ENCODE measurements at regions not wholly inside any gene's neighbourhood (a gene's known extent, or its start where the extent isn't known, plus 50 kb on each side); places are given as distances from the start of the nearest gene placed in this dataset.

DNA sequence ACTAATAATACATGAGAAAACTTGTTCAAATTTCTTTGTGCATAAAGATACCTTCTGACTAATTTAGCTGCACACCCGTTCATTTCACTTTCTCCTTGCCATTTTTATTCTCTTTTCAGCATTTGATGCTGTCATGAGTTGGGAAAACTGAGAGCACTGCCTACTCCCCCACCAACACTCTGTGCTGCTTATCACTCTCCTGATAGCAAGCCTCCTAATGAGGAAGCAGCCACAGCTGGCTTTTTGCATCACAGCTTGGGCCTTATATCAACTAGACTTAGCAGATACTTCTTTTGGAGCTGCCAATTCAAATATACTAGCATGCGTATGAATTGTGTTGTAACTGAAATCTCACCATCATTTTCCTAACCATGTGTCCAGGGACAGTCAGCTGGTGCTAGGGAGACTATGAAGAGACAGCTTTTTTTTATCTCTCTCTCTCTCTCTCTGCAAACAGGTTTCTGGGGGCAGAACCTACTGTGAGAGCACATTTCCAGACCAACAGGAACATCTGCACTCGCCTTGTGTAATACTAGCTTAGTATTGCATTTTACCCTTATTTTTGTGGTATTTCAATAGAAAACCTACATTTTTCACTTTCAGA is 699.0 kb downstream of the KHDRBS2 start:
- Histone ChIP-seq H3K27ac (no peak overlapping the region), H3K9me3 (no peaks in the 10 kb centered on the region), H3K27me3 (no peaks in the 10 kb centered on the region), H3K4me1 (no peaks in the 10 kb centered on the region), H3K36me3 (ENCODE audit: low read depth, missing control alignments) (no peaks in the 10 kb centered on the region), H3K4me3 (no peak overlapping the region)
- peak; percentile 72 for DNase-seq
- TF ChIP-seq, protein P1, sequence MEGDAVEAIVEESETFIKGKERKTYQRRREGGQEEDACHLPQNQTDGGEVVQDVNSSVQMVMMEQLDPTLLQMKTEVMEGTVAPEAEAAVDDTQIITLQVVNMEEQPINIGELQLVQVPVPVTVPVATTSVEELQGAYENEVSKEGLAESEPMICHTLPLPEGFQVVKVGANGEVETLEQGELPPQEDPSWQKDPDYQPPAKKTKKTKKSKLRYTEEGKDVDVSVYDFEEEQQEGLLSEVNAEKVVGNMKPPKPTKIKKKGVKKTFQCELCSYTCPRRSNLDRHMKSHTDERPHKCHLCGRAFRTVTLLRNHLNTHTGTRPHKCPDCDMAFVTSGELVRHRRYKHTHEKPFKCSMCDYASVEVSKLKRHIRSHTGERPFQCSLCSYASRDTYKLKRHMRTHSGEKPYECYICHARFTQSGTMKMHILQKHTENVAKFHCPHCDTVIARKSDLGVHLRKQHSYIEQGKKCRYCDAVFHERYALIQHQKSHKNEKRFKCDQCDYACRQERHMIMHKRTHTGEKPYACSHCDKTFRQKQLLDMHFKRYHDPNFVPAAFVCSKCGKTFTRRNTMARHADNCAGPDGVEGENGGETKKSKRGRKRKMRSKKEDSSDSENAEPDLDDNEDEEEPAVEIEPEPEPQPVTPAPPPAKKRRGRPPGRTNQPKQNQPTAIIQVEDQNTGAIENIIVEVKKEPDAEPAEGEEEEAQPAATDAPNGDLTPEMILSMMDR (IDR thresholded peaks at IDR 0.05), result no peak
- TF ChIP-seq POLR2A (IDR thresholded peaks at IDR 0.05), result no peak
- intact Hi-C loops (cut with DNase I; ENCODE audit: low total_unique reads), result no loop called here
- WGBS, 2 donors, result 29 to 36% methylated on average over 3 of the region's 3 CpGs

DNA sequence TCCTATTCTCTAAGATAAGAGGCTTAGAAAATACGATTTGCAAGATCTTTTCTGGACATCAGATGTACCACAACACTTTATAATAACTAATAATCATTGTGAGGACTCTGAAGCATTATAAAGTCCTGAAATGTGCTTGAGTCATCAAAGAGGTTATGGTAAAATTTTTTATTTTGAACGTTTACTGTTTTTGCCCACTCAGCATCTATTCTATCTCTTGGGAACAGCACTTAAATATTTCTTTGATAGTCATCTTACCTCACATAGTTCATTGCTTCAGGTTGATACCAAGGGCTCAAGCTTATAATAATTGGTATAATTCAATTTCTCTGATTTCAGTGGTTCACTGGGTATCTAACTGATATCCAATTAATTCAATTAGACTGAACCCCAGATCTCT is 700.5 kb downstream of the KHDRBS2 start:
- TF ChIP-seq, protein P1 (IDR thresholded peaks at IDR 0.05), result no peak
- no peak for TF ChIP-seq POLR2A (IDR thresholded peaks at IDR 0.05)
- Histone ChIP-seq H3K9me3 (no peaks in the 10 kb centered on the region), H3K27ac (no peak overlapping the region), H3K27me3 (no peaks in the 10 kb centered on the region), H3K4me1 (no peaks in the 10 kb centered on the region), H3K36me3 (ENCODE audit: low read depth, missing control alignments) (no peaks in the 10 kb centered on the region), H3K4me3 (no peak overlapping the region)
- 0% methylated on average over 2 of the region's 2 CpGs for WGBS, 2 donors
- intact Hi-C loops (cut with DNase I; ENCODE audit: low total_unique reads), result no loop called here
- DNase-seq, result no peak

DNA sequence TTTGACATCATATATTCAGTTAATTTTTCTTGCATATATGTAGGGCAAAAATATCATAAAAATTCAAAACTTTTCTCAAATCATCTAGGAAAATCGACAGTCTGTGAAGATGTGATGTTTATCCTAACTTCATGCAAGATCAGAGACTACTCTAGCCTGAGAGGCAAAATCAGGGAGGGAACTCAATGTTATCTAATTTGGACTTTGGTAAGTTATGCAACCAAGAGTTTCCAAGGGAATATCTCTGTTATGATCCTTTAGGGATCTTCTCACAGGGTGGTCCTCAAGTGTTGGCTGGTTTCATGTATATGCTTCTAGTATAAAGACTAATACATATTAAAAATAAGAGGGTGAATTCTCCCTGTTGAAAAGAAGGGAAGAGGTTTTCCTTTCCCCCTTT is 723.9 kb downstream of the KHDRBS2 start:
- H3K4me1 ChIP-seq, result no peaks in the 10 kb centered on the region
- no peak for DNase-seq
- TF ChIP-seq, protein P1 (IDR thresholded peaks at IDR 0.05), result no peak
- no peak for TF ChIP-seq POLR2A (IDR thresholded peaks at IDR 0.05)
- no peaks in the 10 kb centered on the region for H3K9me3 ChIP-seq
- WGBS, 2 donors, result 41 to 57% methylated on average over 1 of the region's 1 CpG
- no peaks in the 10 kb centered on the region for H3K27me3 ChIP-seq
- intact Hi-C loops (cut with DNase I; ENCODE audit: low total_unique reads), result no loop called here
- H3K4me3 ChIP-seq, result no peak overlapping the region
- H3K36me3 ChIP-seq (ENCODE audit: low read depth, missing control alignments), result no peaks in the 10 kb centered on the region
- no peak overlapping the region for H3K27ac ChIP-seq

DNA sequence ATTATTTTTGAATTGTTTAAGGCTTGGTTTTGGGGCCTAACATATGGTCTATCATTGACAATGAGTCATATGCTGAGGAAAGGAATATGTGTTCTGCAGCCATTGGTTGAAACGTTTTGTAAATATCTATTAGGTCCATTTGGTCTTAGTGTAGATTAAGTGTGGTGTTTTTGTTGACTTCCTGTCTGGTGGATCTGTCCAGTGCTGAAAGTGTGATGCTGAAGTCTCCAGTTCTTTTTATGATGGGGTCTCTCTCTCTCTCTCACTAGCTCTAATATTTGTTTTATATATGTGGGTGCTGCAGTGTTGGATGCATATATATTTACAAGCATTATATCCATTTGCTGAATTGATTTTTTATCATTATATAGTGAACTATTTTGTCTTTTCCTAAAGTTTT is 727.2 kb downstream of the KHDRBS2 start:
- WGBS, 2 donors, result 5 to 9% methylated on average over 1 of the region's 1 CpG
- intact Hi-C loops (cut with DNase I; ENCODE audit: low total_unique reads), result no loop called here
- no peak for TF ChIP-seq POLR2A (IDR thresholded peaks at IDR 0.05)
- TF ChIP-seq, protein P1 (IDR thresholded peaks at IDR 0.05), result no peak
- no peaks in the 10 kb centered on the region for H3K4me1 ChIP-seq
- no peak for DNase-seq
- no peak overlapping the region for H3K27ac ChIP-seq
- H3K9me3 ChIP-seq, result no peaks in the 10 kb centered on the region
- H3K27me3 ChIP-seq, result no peaks in the 10 kb centered on the region
- no peaks in the 10 kb centered on the region for H3K36me3 ChIP-seq (ENCODE audit: low read depth, missing control alignments)
- H3K4me3 ChIP-seq, result no peak overlapping the region

DNA sequence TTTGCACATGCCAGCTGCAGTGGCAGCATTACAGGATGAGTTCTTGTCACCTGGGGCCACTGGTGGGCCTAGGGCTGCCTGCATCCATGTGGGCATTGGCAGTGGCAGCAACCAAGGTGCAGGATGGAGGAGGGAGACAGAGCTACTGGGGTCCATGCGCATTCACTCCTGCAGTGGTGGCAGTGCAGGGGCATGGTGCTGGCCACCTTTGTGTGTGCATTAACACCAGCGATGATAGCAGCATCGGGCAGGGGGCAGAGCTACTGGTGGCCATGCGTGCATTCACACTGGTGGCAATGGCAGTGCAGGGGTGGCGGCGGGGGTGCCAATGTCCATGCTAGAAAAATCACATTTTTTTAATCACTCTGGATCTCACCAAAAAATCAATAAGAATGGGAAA is 730.0 kb downstream of the KHDRBS2 start:
- Histone ChIP-seq H3K27ac (no peak overlapping the region), H3K36me3 (ENCODE audit: low read depth, missing control alignments) (no peaks in the 10 kb centered on the region), H3K27me3 (no peaks in the 10 kb centered on the region), H3K4me1 (no peaks in the 10 kb centered on the region), H3K4me3 (no peak overlapping the region), H3K9me3 (no peaks in the 10 kb centered on the region)
- TF ChIP-seq POLR2A (IDR thresholded peaks at IDR 0.05), result no peak
- TF ChIP-seq, protein P1 (IDR thresholded peaks at IDR 0.05), result no peak
- DNase-seq, result no peak
- 90 to 91% methylated on average over 6 of the region's 6 CpGs for WGBS, 2 donors
- intact Hi-C loops (cut with DNase I; ENCODE audit: low total_unique reads), result no loop called here
